ENCODE measurements at regions not wholly inside any gene's neighbourhood (a gene's known extent, or its start where the extent isn't known, plus 50 kb on each side); places are given as distances from the start of the nearest gene placed in this dataset.
A peak's percentile ranks its signal among the peaks of the same experiment; 100 is the strongest.

DNA sequence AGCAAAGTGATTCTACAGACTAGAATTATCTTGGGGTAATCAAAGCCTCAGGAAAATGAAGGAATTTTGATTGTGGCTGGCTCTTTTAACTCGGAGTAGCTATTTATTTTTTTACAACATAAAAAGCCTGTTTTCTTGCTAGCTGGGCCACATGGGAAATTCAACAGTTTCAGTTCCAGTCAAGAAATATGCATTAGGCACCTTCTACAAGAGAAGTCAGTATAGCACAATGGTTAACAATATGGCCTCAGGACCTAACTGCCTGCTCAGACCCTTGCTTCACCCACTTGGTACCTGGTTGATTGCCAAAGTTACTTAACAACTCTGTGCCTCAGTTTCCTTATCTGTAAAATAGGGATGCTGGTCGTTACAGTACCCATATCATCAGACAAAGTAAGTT lies 586.2 kb downstream of the ZNF608 start:
- H3K4ac ChIP-seq (ENCODE audit: low read depth, low read length): no peak overlapping the region
- H3K79me1 ChIP-seq (ENCODE audit: low read length): no peaks in the 10 kb centered on the region
- H3K56ac ChIP-seq (ENCODE audit: low read length): no peak overlapping the region
- no peaks in the 10 kb centered on the region for H3K79me2 ChIP-seq (ENCODE audit: control insufficient read depth, insufficient read depth, low read length)
- H3K23ac ChIP-seq (ENCODE audit: low read length): no peak overlapping the region
- no peak overlapping the region for H4K8ac ChIP-seq (ENCODE audit: low read depth, low read length)
- no peaks in the 10 kb centered on the region for H3K27me3 ChIP-seq (ENCODE audit: insufficient read depth, low read length, poor library complexity)
- H4K5ac ChIP-seq (ENCODE audit: low read length): no peak overlapping the region
- no CpG with 5 or more reads among the region's 2 CpGs for WGBS (ENCODE audit: extremely low coverage, insufficient coverage, low lambda C conversion rate)
- no peaks in the 10 kb centered on the region for H3K36me3 ChIP-seq (ENCODE audit: control insufficient read depth, insufficient read depth, low read length)
- H3K4me1 ChIP-seq (ENCODE audit: control insufficient read depth, low read depth, low read length): no peaks in the 10 kb centered on the region
- H3K4me3 ChIP-seq (ENCODE audit: low read length): no peak overlapping the region
- DNase-seq: no peak
- H2BK15ac ChIP-seq (replicated peaks; ENCODE audit: low read depth): peak overlapping the region; percentile 97
- no peak overlapping the region for H2AK5ac ChIP-seq (ENCODE audit: low read length)
- H3K18ac ChIP-seq (ENCODE audit: low read length): no peak overlapping the region
- no peak overlapping the region for H3K27ac ChIP-seq (ENCODE audit: low read depth, low read length)
- no peak overlapping the region for H3K4me2 ChIP-seq (ENCODE audit: low read length)
- no peak overlapping the region for H3K9ac ChIP-seq (ENCODE audit: low read length)
- no peak overlapping the region for H2BK120ac ChIP-seq (ENCODE audit: low read depth, low read length)
- no peak overlapping the region for H2BK5ac ChIP-seq (ENCODE audit: low read length)

DNA sequence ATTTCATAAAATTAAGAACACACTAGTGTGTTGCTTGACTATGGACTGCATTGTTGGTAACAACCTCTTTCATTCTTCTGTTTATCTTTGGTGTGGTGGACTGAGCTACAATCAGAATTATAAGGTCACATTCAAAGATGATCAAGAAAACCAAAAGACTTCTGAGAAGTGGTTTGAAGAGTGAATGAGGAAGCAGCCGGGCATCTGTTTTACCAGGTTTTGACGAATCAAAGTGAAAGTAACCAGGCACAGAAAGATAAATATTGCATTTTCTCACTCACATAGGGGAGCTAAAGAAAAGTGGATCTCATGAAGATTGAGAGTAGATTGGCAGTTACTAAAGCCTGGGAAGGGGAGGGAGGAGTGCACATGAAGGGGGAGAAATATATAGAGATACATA lies 589.1 kb downstream of the ZNF608 start:
- H3K36me3 ChIP-seq (ENCODE audit: control insufficient read depth, insufficient read depth, low read length): no peaks in the 10 kb centered on the region
- H3K27ac ChIP-seq (ENCODE audit: low read depth, low read length): no peak overlapping the region
- no peak overlapping the region for H2BK15ac ChIP-seq (replicated peaks; ENCODE audit: low read depth)
- H3K4me2 ChIP-seq (ENCODE audit: low read length): no peak overlapping the region
- no peaks in the 10 kb centered on the region for H3K79me1 ChIP-seq (ENCODE audit: low read length)
- H3K4ac ChIP-seq (ENCODE audit: low read depth, low read length): no peak overlapping the region
- no peak overlapping the region for H4K5ac ChIP-seq (ENCODE audit: low read length)
- no peak overlapping the region for H3K56ac ChIP-seq (ENCODE audit: low read length)
- DNase-seq: no peak
- H3K27me3 ChIP-seq (ENCODE audit: insufficient read depth, low read length, poor library complexity): no peaks in the 10 kb centered on the region
- no peaks in the 10 kb centered on the region for H3K4me1 ChIP-seq (ENCODE audit: control insufficient read depth, low read depth, low read length)
- no peak overlapping the region for H2AK5ac ChIP-seq (ENCODE audit: low read length)
- H2BK5ac ChIP-seq (ENCODE audit: low read length): no peak overlapping the region
- H3K18ac ChIP-seq (ENCODE audit: low read length): no peak overlapping the region
- no CpG with 5 or more reads among the region's 2 CpGs for WGBS (ENCODE audit: extremely low coverage, insufficient coverage, low lambda C conversion rate)
- H2BK120ac ChIP-seq (ENCODE audit: low read depth, low read length): no peak overlapping the region
- H3K23ac ChIP-seq (ENCODE audit: low read length): no peak overlapping the region
- no peak overlapping the region for H3K4me3 ChIP-seq (ENCODE audit: low read length)
- H3K79me2 ChIP-seq (ENCODE audit: control insufficient read depth, insufficient read depth, low read length): no peaks in the 10 kb centered on the region
- no peak overlapping the region for H3K9ac ChIP-seq (ENCODE audit: low read length)
- H4K8ac ChIP-seq (ENCODE audit: low read depth, low read length): no peak overlapping the region

- no peak overlapping the region for H4K5ac ChIP-seq (ENCODE audit: low read length)
- H3K4me1 ChIP-seq (ENCODE audit: control insufficient read depth, low read depth, low read length): no peaks in the 10 kb centered on the region
- no peak overlapping the region for H2BK15ac ChIP-seq (replicated peaks; ENCODE audit: low read depth)
- H3K4me3 ChIP-seq (ENCODE audit: low read length): no peak overlapping the region
- no peaks in the 10 kb centered on the region for H3K27me3 ChIP-seq (ENCODE audit: insufficient read depth, low read length, poor library complexity)
- H2BK120ac ChIP-seq (ENCODE audit: low read depth, low read length): no peak overlapping the region
- no peak overlapping the region for H2AK5ac ChIP-seq (ENCODE audit: low read length)
- no peaks in the 10 kb centered on the region for H3K79me1 ChIP-seq (ENCODE audit: low read length)
- no peak overlapping the region for H3K27ac ChIP-seq (ENCODE audit: low read depth, low read length)
- WGBS (ENCODE audit: extremely low coverage, insufficient coverage, low lambda C conversion rate): no CpG with 5 or more reads among the region's 4 CpGs
- H3K4ac ChIP-seq (ENCODE audit: low read depth, low read length): no peak overlapping the region
- no peaks in the 10 kb centered on the region for H3K79me2 ChIP-seq (ENCODE audit: control insufficient read depth, insufficient read depth, low read length)
- no peak overlapping the region for H3K9ac ChIP-seq (ENCODE audit: low read length)
- no peak for DNase-seq
- no peak overlapping the region for H3K18ac ChIP-seq (ENCODE audit: low read length)
- no peak overlapping the region for H3K4me2 ChIP-seq (ENCODE audit: low read length)
- H3K56ac ChIP-seq (ENCODE audit: low read length): no peak overlapping the region
- no peak overlapping the region for H2BK5ac ChIP-seq (ENCODE audit: low read length)
- H3K36me3 ChIP-seq (ENCODE audit: control insufficient read depth, insufficient read depth, low read length): no peaks in the 10 kb centered on the region
- no peak overlapping the region for H4K8ac ChIP-seq (ENCODE audit: low read depth, low read length)
- no peak overlapping the region for H3K23ac ChIP-seq (ENCODE audit: low read length)
Measured at GRCh38 chr5:124156415-124156996, 589.9 kb downstream of the ZNF608 start.

GRCh38 chr5:124154714-124155113 lies 591.7 kb downstream of the ZNF608 start:
- no peak overlapping the region for H3K4me3 ChIP-seq (ENCODE audit: low read length)
- H2AK5ac ChIP-seq (ENCODE audit: low read length): no peak overlapping the region
- no peak overlapping the region for H4K5ac ChIP-seq (ENCODE audit: low read length)
- peak; percentile 18 for DNase-seq
- no peaks in the 10 kb centered on the region for H3K4me1 ChIP-seq (ENCODE audit: control insufficient read depth, low read depth, low read length)
- no peak overlapping the region for H4K8ac ChIP-seq (ENCODE audit: low read depth, low read length)
- H3K56ac ChIP-seq (ENCODE audit: low read length): no peak overlapping the region
- no peak overlapping the region for H3K9ac ChIP-seq (ENCODE audit: low read length)
- WGBS (ENCODE audit: extremely low coverage, insufficient coverage, low lambda C conversion rate): no CpG with 5 or more reads among the region's 1 CpG
- H2BK5ac ChIP-seq (ENCODE audit: low read length): no peak overlapping the region
- no peak overlapping the region for H2BK120ac ChIP-seq (ENCODE audit: low read depth, low read length)
- no peaks in the 10 kb centered on the region for H3K79me1 ChIP-seq (ENCODE audit: low read length)
- no peak overlapping the region for H3K27ac ChIP-seq (ENCODE audit: low read depth, low read length)
- H3K18ac ChIP-seq (ENCODE audit: low read length): no peak overlapping the region
- H3K23ac ChIP-seq (ENCODE audit: low read length): no peak overlapping the region
- no peak overlapping the region for H3K4me2 ChIP-seq (ENCODE audit: low read length)
- H3K79me2 ChIP-seq (ENCODE audit: control insufficient read depth, insufficient read depth, low read length): no peaks in the 10 kb centered on the region
- no peak overlapping the region for H2BK15ac ChIP-seq (replicated peaks; ENCODE audit: low read depth)
- no peaks in the 10 kb centered on the region for H3K36me3 ChIP-seq (ENCODE audit: control insufficient read depth, insufficient read depth, low read length)
- no peak overlapping the region for H3K4ac ChIP-seq (ENCODE audit: low read depth, low read length)
- H3K27me3 ChIP-seq (ENCODE audit: insufficient read depth, low read length, poor library complexity): no peaks in the 10 kb centered on the region

DNA sequence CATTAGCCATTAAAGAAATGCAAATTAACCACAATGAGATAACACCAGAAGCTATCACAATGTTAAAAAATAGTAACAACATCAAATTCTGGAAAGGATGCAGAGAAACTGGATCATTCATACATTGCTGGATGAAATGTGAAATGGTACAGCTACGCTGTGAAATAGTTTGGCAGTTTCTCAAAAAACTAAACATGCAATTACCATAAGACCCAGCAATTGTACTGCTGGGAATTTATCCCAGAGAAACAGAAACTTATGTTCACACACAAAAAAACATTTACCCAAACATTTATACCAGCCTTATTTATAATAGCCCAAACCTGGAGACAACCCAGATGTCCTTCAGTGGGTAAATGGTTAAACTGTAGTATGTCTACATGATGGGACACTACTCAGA lies 592.9 kb downstream of the ZNF608 start:
- DNase-seq: no peak
- Histone ChIP-seq H2BK5ac (ENCODE audit: low read length) (no peak overlapping the region), H4K8ac (ENCODE audit: low read depth, low read length) (no peak overlapping the region), H4K5ac (ENCODE audit: low read length) (no peak overlapping the region), H3K9ac (ENCODE audit: low read length) (no peak overlapping the region), H3K36me3 (ENCODE audit: control insufficient read depth, insufficient read depth, low read length) (no peaks in the 10 kb centered on the region), H3K27ac (ENCODE audit: low read depth, low read length) (no peak overlapping the region), H3K56ac (ENCODE audit: low read length) (no peak overlapping the region), H3K23ac (ENCODE audit: low read length) (no peak overlapping the region), H3K4me3 (ENCODE audit: low read length) (no peak overlapping the region), H3K4me1 (ENCODE audit: control insufficient read depth, low read depth, low read length) (no peaks in the 10 kb centered on the region), H3K79me2 (ENCODE audit: control insufficient read depth, insufficient read depth, low read length) (no peaks in the 10 kb centered on the region), H3K27me3 (ENCODE audit: insufficient read depth, low read length, poor library complexity) (no peaks in the 10 kb centered on the region), H2AK5ac (ENCODE audit: low read length) (no peak overlapping the region), H2BK120ac (ENCODE audit: low read depth, low read length) (no peak overlapping the region), H3K18ac (ENCODE audit: low read length) (no peak overlapping the region), H2BK15ac (replicated peaks; ENCODE audit: low read depth) (no peak overlapping the region), H3K79me1 (ENCODE audit: low read length) (no peaks in the 10 kb centered on the region), H3K4ac (ENCODE audit: low read depth, low read length) (no peak overlapping the region), H3K4me2 (ENCODE audit: low read length) (no peak overlapping the region)
- no CpG with 5 or more reads among the region's 1 CpG for WGBS (ENCODE audit: extremely low coverage, insufficient coverage, low lambda C conversion rate)

DNA sequence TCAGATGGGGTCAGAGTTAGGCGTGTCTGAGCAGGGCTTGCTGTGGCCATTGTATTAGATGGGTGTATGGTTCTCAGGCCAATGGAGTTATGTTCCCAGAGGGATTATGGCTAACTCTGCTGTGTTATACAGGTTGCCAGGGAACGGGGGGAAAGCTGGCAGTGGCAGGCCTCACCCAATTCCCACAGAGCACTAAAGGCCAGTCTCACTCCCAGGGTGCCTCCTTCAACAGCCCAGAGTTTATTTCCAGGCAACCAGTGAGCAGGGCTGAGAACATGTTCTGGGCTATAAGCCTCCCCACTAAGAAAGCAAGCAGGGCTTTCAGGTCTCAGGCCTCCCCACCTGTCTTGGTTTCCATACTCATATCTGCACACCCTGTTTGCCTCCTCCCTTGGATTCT lies 597.9 kb downstream of the ZNF608 start:
- no peak overlapping the region for H3K23ac ChIP-seq (ENCODE audit: low read length)
- H3K27me3 ChIP-seq (ENCODE audit: insufficient read depth, low read length, poor library complexity): no peaks in the 10 kb centered on the region
- no peak overlapping the region for H3K4me3 ChIP-seq (ENCODE audit: low read length)
- H3K4ac ChIP-seq (ENCODE audit: low read depth, low read length): no peak overlapping the region
- no peak overlapping the region for H3K18ac ChIP-seq (ENCODE audit: low read length)
- H4K5ac ChIP-seq (ENCODE audit: low read length): no peak overlapping the region
- H3K79me1 ChIP-seq (ENCODE audit: low read length): no peaks in the 10 kb centered on the region
- H3K4me2 ChIP-seq (ENCODE audit: low read length): no peak overlapping the region
- no peak overlapping the region for H2AK5ac ChIP-seq (ENCODE audit: low read length)
- no peaks in the 10 kb centered on the region for H3K4me1 ChIP-seq (ENCODE audit: control insufficient read depth, low read depth, low read length)
- H3K79me2 ChIP-seq (ENCODE audit: control insufficient read depth, insufficient read depth, low read length): no peaks in the 10 kb centered on the region
- H2BK5ac ChIP-seq (ENCODE audit: low read length): no peak overlapping the region
- no peak for DNase-seq
- no peak overlapping the region for H3K56ac ChIP-seq (ENCODE audit: low read length)
- H3K9ac ChIP-seq (ENCODE audit: low read length): no peak overlapping the region
- H4K8ac ChIP-seq (ENCODE audit: low read depth, low read length): no peak overlapping the region
- no peak overlapping the region for H3K27ac ChIP-seq (ENCODE audit: low read depth, low read length)
- no peak overlapping the region for H2BK120ac ChIP-seq (ENCODE audit: low read depth, low read length)
- no peaks in the 10 kb centered on the region for H3K36me3 ChIP-seq (ENCODE audit: control insufficient read depth, insufficient read depth, low read length)
- WGBS (ENCODE audit: extremely low coverage, insufficient coverage, low lambda C conversion rate): no CpG with 5 or more reads among the region's 2 CpGs
- H2BK15ac ChIP-seq (replicated peaks; ENCODE audit: low read depth): no peak overlapping the region

Measured in mesendoderm (in vitro differentiated cells).